NCI-H2029 (cell line): ENCODE measurements at regions not wholly inside any gene's neighbourhood (a gene's known extent, or its start where the extent isn't known, plus 50 kb on each side); places are given as distances from the start of the nearest gene placed in this dataset.
"Not testable (repeated sequence)": the region's sequence is repeated elsewhere in the genome, so short reads cannot be mapped to it uniquely, and the experiment has no call there.

Source experiments
- DNase-seq: peaks from one replicate; lab custom pipeline; 2025; lab: John Stamatoyannopoulos, UW

- DNase-seq: no peak
These were observed 198.4 kb upstream of the MEF2C start for GRCh38 chr5:89081360-89081759.

GRCh38 chr5:89080467-89081116, 197.6 kb upstream of the MEF2C start:
- no peak for DNase-seq

- no peak for DNase-seq
These were observed 190.1 kb upstream of the MEF2C start for GRCh38 chr5:89072842-89073672.

- DNase-seq: no peak
These were observed 189.0 kb upstream of the MEF2C start for GRCh38 chr5:89071941-89072331.

GRCh38 chr5:89071101-89071940, 188.3 kb upstream of the MEF2C start:
- no peak for DNase-seq

GRCh38 chr5:89069591-89069990, 186.6 kb upstream of the MEF2C start:
- no peak for DNase-seq

GRCh38 chr5:89067362-89067761, 184.4 kb upstream of the MEF2C start:
- no peak for DNase-seq

GRCh38 chr5:89065919-89066318, 182.9 kb upstream of the MEF2C start:
- no peak for DNase-seq

- DNase-seq: no peak
These were observed 181.8 kb upstream of the MEF2C start for GRCh38 chr5:89064736-89065135.

- no peak for DNase-seq
These were observed 181.1 kb upstream of the MEF2C start for GRCh38 chr5:89064054-89064453.

GRCh38 chr5:89060768-89061167, 177.8 kb upstream of the MEF2C start:
- DNase-seq: no peak

GRCh38 chr5:89059274-89059673, 176.3 kb upstream of the MEF2C start:
- DNase-seq: no peak

- no peak for DNase-seq
These were observed 172.7 kb upstream of the MEF2C start for GRCh38 chr5:89055695-89056085.

GRCh38 chr5:89055015-89055694, 172.2 kb upstream of the MEF2C start:
- no peak for DNase-seq

GRCh38 chr5:89053547-89053946, 170.6 kb upstream of the MEF2C start:
- no peak for DNase-seq

- DNase-seq: not testable (repeated sequence)
These were observed 167.1 kb upstream of the MEF2C start for GRCh38 chr5:89050062-89050461.

- DNase-seq: no peak
These were observed 164.6 kb upstream of the MEF2C start for GRCh38 chr5:89047571-89047970.

GRCh38 chr5:89045216-89045615, 162.2 kb upstream of the MEF2C start:
- DNase-seq: no peak

- DNase-seq: no peak
These were observed 161.8 kb upstream of the MEF2C start for GRCh38 chr5:89044674-89045200.

GRCh38 chr5:89043676-89044075, 160.7 kb upstream of the MEF2C start:
- no peak for DNase-seq

- no peak for DNase-seq
These were observed 159.8 kb upstream of the MEF2C start for GRCh38 chr5:89042746-89043145.

GRCh38 chr5:89041976-89042375, 159.0 kb upstream of the MEF2C start:
- no peak for DNase-seq
